ENCODE measurements at regions not wholly inside any gene's neighbourhood (a gene's known extent, or its start where the extent isn't known, plus 50 kb on each side); places are given as distances from the start of the nearest gene placed in this dataset.

DNA sequence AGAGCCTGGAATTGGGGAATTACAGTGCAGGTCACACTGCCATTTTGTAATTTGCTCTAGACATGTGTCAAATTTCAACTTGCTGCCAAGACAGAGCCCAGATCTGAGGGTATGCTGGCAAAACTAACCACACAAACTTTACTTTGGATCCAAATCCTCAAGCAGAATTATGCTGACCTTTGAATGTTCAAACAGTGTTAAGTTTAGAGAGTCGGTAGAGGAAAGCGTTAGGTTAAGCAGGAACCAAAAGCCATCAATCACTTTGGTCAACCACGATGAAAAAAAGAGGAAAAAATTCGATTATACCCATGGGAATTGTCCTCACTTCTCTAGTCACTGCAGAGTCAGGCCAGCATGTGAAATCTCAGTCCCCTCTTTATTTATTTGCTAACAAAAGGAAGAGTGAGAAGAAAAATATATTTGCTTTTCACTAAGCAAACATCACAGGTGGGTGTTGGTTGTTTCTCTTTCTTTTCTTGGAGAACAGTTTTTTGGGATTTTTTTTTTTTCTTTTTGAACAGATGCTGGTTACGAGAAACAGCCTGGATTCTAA is 105.1 kb upstream of the ADGRF1 start:
- H3K27me3 Mint-ChIP-seq (ENCODE audit: insufficient read depth, unreplicated experiment) = no peaks in the 10 kb centered on the region
- TF ChIP-seq, protein P1, sequence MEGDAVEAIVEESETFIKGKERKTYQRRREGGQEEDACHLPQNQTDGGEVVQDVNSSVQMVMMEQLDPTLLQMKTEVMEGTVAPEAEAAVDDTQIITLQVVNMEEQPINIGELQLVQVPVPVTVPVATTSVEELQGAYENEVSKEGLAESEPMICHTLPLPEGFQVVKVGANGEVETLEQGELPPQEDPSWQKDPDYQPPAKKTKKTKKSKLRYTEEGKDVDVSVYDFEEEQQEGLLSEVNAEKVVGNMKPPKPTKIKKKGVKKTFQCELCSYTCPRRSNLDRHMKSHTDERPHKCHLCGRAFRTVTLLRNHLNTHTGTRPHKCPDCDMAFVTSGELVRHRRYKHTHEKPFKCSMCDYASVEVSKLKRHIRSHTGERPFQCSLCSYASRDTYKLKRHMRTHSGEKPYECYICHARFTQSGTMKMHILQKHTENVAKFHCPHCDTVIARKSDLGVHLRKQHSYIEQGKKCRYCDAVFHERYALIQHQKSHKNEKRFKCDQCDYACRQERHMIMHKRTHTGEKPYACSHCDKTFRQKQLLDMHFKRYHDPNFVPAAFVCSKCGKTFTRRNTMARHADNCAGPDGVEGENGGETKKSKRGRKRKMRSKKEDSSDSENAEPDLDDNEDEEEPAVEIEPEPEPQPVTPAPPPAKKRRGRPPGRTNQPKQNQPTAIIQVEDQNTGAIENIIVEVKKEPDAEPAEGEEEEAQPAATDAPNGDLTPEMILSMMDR (IDR thresholded peaks at IDR 0.05; ENCODE audit: unreplicated experiment) = no peak
- H3K4me1 Mint-ChIP-seq (ENCODE audit: insufficient read depth, unreplicated experiment) = peaks cover 36% of the 10 kb centered on the region
- ChIA-PET POLR2A (interaction anchor here (1.3 kb wide), 1 partner anchor 21 kb away, joined by 5 read pairs; no protein-coding TSS in a partner anchor), CTCF (no interaction called here)
- peak overlapping the region; percentile 14 for H3K27ac Mint-ChIP-seq (ENCODE audit: low read depth, unreplicated experiment)
- peaks cover 10% of the 10 kb centered on the region for H3K9me3 Mint-ChIP-seq (ENCODE audit: unreplicated experiment)
- DNase-seq (ENCODE audit: unreplicated experiment) = no peak
- H3K4me3 Mint-ChIP-seq (ENCODE audit: unreplicated experiment) = no peak overlapping the region
- BruUV-seq (replicated peaks) = no TSS peak
- no peaks in the 10 kb centered on the region for H3K36me3 Mint-ChIP-seq (ENCODE audit: insufficient read depth, unreplicated experiment)
- intact Hi-C loops (cut with micrococcal nuclease) = no loop called here

DNA sequence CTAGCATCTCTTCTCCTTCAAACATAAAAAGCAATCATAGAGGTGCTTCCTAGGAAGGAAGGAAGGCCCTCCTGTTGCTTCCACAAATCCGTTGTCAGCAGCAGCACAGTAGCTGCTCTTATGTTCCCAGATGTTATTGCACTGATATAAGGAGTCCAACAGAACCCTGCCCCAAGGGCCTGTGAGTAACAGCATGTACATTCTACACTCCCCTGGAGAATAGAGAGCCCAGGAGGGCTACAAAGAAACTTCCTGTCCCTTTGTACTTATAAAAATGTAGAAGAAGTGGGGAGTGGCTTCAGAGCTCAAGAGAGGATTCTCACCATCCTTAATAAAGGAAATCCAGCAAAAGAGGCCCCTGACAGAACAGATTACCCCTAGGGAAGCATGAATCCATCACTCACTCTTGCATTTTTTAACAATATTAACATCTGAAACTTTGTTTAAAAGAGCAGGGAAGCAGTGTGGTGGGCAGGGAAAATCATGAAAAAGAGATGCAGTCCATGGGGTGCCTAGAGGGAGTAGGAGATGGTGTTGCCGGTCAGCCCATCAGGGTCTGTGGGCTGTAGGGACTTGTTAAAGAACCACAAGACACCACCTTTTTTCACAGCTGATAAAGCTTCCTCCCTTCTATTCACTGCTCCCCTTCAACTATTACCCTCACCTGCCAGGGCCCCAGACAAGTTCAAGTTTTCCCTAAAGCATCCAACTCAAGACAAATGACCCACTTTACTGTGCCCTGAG is 104.5 kb upstream of the ADGRF1 start:
- Mint-ChIP-seq H3K27me3 (ENCODE audit: insufficient read depth, unreplicated experiment) (no peaks in the 10 kb centered on the region), H3K27ac (ENCODE audit: low read depth, unreplicated experiment) (peak overlapping the region; percentile 14), H3K9me3 (ENCODE audit: unreplicated experiment) (peaks cover 10% of the 10 kb centered on the region), H3K36me3 (ENCODE audit: insufficient read depth, unreplicated experiment) (no peaks in the 10 kb centered on the region), H3K4me3 (ENCODE audit: unreplicated experiment) (no peak overlapping the region), H3K4me1 (ENCODE audit: insufficient read depth, unreplicated experiment) (peaks cover 36% of the 10 kb centered on the region)
- BruUV-seq (replicated peaks) = no TSS peak
- peak; percentile 73 for DNase-seq (ENCODE audit: unreplicated experiment)
- intact Hi-C loops (cut with micrococcal nuclease) = no loop called here
- TF ChIP-seq, protein P1 (IDR thresholded peaks at IDR 0.05; ENCODE audit: unreplicated experiment) = no peak
- ChIA-PET CTCF (no interaction called here), POLR2A (interaction anchor here (0.7 to 1.4 kb wide), 4 partner anchors 17 to 48 kb away, joined by 3 to 7 read pairs (median 4); no protein-coding TSS in a partner anchor)

DNA sequence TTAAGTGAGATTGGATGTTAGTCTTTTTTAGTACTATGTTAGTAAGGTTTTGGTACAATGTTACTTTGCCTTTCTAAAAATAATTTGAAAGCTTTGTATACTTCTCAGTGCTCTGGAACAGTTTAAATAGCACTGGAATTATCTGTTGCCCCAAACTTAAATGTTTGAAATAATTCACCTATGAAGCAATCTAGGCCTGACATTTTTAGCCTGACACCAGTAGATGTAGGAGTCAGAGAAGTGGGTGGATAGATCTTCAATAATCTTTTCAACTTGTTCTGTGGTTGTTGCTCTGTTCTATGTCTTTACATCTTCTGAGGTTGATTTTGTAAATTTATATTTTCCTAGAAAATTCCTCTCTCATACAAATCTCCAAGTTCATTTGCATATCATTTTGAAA is 103.1 kb upstream of the ADGRF1 start:
- peaks cover 36% of the 10 kb centered on the region for H3K4me1 Mint-ChIP-seq (ENCODE audit: insufficient read depth, unreplicated experiment)
- intact Hi-C loops (cut with micrococcal nuclease) = no loop called here
- peaks cover 10% of the 10 kb centered on the region for H3K9me3 Mint-ChIP-seq (ENCODE audit: unreplicated experiment)
- no peak overlapping the region for H3K4me3 Mint-ChIP-seq (ENCODE audit: unreplicated experiment)
- TF ChIP-seq, protein P1 (IDR thresholded peaks at IDR 0.05; ENCODE audit: unreplicated experiment) = no peak
- BruUV-seq (replicated peaks) = no TSS peak
- H3K27me3 Mint-ChIP-seq (ENCODE audit: insufficient read depth, unreplicated experiment) = no peaks in the 10 kb centered on the region
- CTCF ChIA-PET = interaction anchor here (0.7 to 3.1 kb wide), 2 partner anchors 48 to 166 kb away, joined by 3 to 8 read pairs; no protein-coding TSS in a partner anchor
- H3K27ac Mint-ChIP-seq (ENCODE audit: low read depth, unreplicated experiment) = peak overlapping the region; percentile 95
- POLR2A ChIA-PET = interaction anchor here (0.5 to 1.7 kb wide), 8 partner anchors 9 to 1801 kb away, joined by 3 to 12 read pairs (median 4); no protein-coding TSS in a partner anchor
- DNase-seq (ENCODE audit: unreplicated experiment) = no peak
- H3K36me3 Mint-ChIP-seq (ENCODE audit: insufficient read depth, unreplicated experiment) = no peaks in the 10 kb centered on the region

DNA sequence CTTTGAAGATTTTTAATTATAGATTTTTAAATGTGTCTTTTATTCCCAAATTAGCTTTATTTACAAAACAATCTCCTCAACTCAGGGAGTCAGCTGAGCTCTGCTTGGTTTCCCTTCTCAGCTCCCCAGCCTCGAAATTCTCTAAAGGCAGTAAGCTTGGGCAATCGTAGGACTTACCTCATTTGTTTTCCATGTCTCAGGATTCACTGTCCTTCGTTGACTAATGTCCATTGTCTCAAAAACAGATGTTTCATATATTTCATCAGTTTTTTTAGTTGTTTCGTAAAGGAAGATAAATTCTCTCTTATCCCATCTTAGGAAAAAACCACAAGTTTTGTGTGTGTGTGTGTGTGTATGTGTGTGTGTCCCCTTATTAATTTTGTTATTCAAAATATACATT is 102.2 kb upstream of the ADGRF1 start:
- BruUV-seq (replicated peaks) = no TSS peak
- intact Hi-C loops (cut with micrococcal nuclease) = no loop called here
- Mint-ChIP-seq H3K27me3 (ENCODE audit: insufficient read depth, unreplicated experiment) (no peaks in the 10 kb centered on the region), H3K4me1 (ENCODE audit: insufficient read depth, unreplicated experiment) (peaks cover 36% of the 10 kb centered on the region), H3K4me3 (ENCODE audit: unreplicated experiment) (no peak overlapping the region), H3K9me3 (ENCODE audit: unreplicated experiment) (peaks cover 10% of the 10 kb centered on the region), H3K27ac (ENCODE audit: low read depth, unreplicated experiment) (peak overlapping the region; percentile 95), H3K36me3 (ENCODE audit: insufficient read depth, unreplicated experiment) (no peaks in the 10 kb centered on the region)
- ChIA-PET POLR2A (interaction anchor here (0.7 to 1.7 kb wide), 7 partner anchors 8 to 97 kb away, joined by 3 to 12 read pairs (median 3); no protein-coding TSS in a partner anchor), CTCF (interaction anchor here (0.5 to 3.1 kb wide), 5 partner anchors 38 to 141 kb away, joined by 3 to 8 read pairs (median 3); no protein-coding TSS in a partner anchor)
- DNase-seq (ENCODE audit: unreplicated experiment) = peak; percentile 91
- TF ChIP-seq, protein P1 (IDR thresholded peaks at IDR 0.05; ENCODE audit: unreplicated experiment) = no peak
